ENCODE measurements at regions not wholly inside any gene's neighbourhood (a gene's known extent, or its start where the extent isn't known, plus 50 kb on each side); places are given as distances from the start of the nearest gene placed in this dataset.

DNA sequence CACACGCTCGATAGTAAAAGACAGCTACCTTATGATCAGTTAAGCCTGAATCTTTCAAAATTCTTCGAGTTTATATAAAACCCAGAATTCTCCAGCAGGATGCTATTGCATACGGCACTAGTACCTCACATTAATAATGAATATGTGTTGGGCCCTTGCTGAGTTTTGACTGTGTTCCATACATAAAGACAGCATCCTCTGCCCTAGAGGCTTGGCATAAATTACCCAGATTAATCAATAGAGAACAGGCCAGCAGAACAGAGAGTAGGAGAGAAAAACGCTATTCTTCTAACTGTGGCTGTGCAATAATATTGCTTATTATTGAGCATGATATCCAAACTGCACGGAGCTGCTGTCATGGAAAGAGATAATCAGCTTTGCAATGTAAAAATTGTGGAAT lies 194.3 kb downstream of the SOX11 start:
- no peak overlapping the region for H3K4me3 ChIP-seq (ENCODE audit: low read depth, low read length)
- TF ChIP-seq MAX (IDR thresholded peaks at IDR 0.05; ENCODE audit: low read depth, low read length) (no peak), MYC (IDR thresholded peaks at IDR 0.05; ENCODE audit: low read depth, low read length) (no peak), POLR2A (IDR thresholded peaks at IDR 0.05; ENCODE audit: extremely low read depth, insufficient read length) (no peak)
- TF ChIP-seq, protein P1, sequence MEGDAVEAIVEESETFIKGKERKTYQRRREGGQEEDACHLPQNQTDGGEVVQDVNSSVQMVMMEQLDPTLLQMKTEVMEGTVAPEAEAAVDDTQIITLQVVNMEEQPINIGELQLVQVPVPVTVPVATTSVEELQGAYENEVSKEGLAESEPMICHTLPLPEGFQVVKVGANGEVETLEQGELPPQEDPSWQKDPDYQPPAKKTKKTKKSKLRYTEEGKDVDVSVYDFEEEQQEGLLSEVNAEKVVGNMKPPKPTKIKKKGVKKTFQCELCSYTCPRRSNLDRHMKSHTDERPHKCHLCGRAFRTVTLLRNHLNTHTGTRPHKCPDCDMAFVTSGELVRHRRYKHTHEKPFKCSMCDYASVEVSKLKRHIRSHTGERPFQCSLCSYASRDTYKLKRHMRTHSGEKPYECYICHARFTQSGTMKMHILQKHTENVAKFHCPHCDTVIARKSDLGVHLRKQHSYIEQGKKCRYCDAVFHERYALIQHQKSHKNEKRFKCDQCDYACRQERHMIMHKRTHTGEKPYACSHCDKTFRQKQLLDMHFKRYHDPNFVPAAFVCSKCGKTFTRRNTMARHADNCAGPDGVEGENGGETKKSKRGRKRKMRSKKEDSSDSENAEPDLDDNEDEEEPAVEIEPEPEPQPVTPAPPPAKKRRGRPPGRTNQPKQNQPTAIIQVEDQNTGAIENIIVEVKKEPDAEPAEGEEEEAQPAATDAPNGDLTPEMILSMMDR (IDR thresholded peaks at IDR 0.05; ENCODE audit: low read depth, low read length): no peak
- DNase-seq (ENCODE audit: low read depth): no peak

- no peak for DNase-seq (ENCODE audit: low read depth)
- TF ChIP-seq MAX (IDR thresholded peaks at IDR 0.05; ENCODE audit: low read depth, low read length) (no peak), POLR2A (IDR thresholded peaks at IDR 0.05; ENCODE audit: extremely low read depth, insufficient read length) (no peak), MYC (IDR thresholded peaks at IDR 0.05; ENCODE audit: low read depth, low read length) (no peak)
- TF ChIP-seq, protein P1 (IDR thresholded peaks at IDR 0.05; ENCODE audit: low read depth, low read length): no peak
- no peak overlapping the region for H3K4me3 ChIP-seq (ENCODE audit: low read depth, low read length)
Observed at GRCh38 chr2:5888126-5888525, 195.9 kb downstream of the SOX11 start.

GRCh38 chr2:5889519-5889918 lies 197.3 kb downstream of the SOX11 start:
- no peak overlapping the region for H3K4me3 ChIP-seq (ENCODE audit: low read depth, low read length)
- TF ChIP-seq POLR2A (IDR thresholded peaks at IDR 0.05; ENCODE audit: extremely low read depth, insufficient read length): no peak
- TF ChIP-seq MYC (IDR thresholded peaks at IDR 0.05; ENCODE audit: low read depth, low read length): no peak
- TF ChIP-seq MAX (IDR thresholded peaks at IDR 0.05; ENCODE audit: low read depth, low read length): no peak
- TF ChIP-seq, protein P1 (IDR thresholded peaks at IDR 0.05; ENCODE audit: low read depth, low read length): no peak
- DNase-seq (ENCODE audit: low read depth): no peak

- TF ChIP-seq MAX (IDR thresholded peaks at IDR 0.05; ENCODE audit: low read depth, low read length) (no peak), POLR2A (IDR thresholded peaks at IDR 0.05; ENCODE audit: extremely low read depth, insufficient read length) (no peak), MYC (IDR thresholded peaks at IDR 0.05; ENCODE audit: low read depth, low read length) (no peak)
- TF ChIP-seq, protein P1 (IDR thresholded peaks at IDR 0.05; ENCODE audit: low read depth, low read length): no peak
- DNase-seq (ENCODE audit: low read depth): no peak
- no peak overlapping the region for H3K4me3 ChIP-seq (ENCODE audit: low read depth, low read length)
Observed at GRCh38 chr2:5894355-5894754, 202.2 kb downstream of the SOX11 start.

GRCh38 chr2:5895284-5895683 lies 203.1 kb downstream of the SOX11 start:
- no peak for DNase-seq (ENCODE audit: low read depth)
- H3K4me3 ChIP-seq (ENCODE audit: low read depth, low read length): no peak overlapping the region
- TF ChIP-seq, protein P1 (IDR thresholded peaks at IDR 0.05; ENCODE audit: low read depth, low read length): no peak
- no peak for TF ChIP-seq MAX (IDR thresholded peaks at IDR 0.05; ENCODE audit: low read depth, low read length)
- TF ChIP-seq POLR2A (IDR thresholded peaks at IDR 0.05; ENCODE audit: extremely low read depth, insufficient read length): no peak

DNA sequence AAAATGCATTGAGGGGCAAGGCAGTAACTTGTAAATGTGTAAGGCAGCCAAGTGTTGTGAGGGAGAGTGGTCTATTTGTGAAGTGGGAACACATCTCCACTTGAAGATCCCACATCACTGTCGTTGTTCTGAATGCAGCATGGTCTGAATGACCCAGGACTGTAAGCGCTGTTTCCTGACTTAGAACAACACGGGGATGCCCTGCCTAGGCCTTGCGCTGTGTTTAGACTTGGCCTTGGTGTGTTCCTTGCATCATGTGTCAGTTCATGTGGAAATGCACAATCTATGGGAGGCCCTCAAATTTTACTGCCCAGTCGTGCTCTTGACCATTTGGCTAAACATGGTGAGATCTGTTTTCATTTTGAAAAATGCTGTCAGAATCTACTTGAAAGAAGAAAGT lies 205.1 kb downstream of the SOX11 start:
- DNase-seq (ENCODE audit: low read depth): no peak
- TF ChIP-seq, protein P1 (IDR thresholded peaks at IDR 0.05; ENCODE audit: low read depth, low read length): no peak
- no peak for TF ChIP-seq MYC (IDR thresholded peaks at IDR 0.05; ENCODE audit: low read depth, low read length)
- no peak for TF ChIP-seq POLR2A (IDR thresholded peaks at IDR 0.05; ENCODE audit: extremely low read depth, insufficient read length)
- TF ChIP-seq MAX (IDR thresholded peaks at IDR 0.05; ENCODE audit: low read depth, low read length): no peak
- no peak overlapping the region for H3K4me3 ChIP-seq (ENCODE audit: low read depth, low read length)
